HCT116 (cell line): ENCODE measurements at regions not wholly inside any gene's neighbourhood (a gene's known extent, or its start where the extent isn't known, plus 50 kb on each side); places are given as distances from the start of the nearest gene placed in this dataset.

Experiments
- ATAC-seq: fragments of 200-7000 bp; cut with Tn5 transposase; 2 replicates; pipeline ENCODE4 v1.9.1; 2020; ENCODE audit warnings: mild to moderate bottlenecking, moderate library complexity
- BruUV-seq: library from RNA; stranded (reverse); fragments of 400-500 nt; replicated peaks from 2 replicates; lab custom pipeline; 2021; lab: Mats Ljungman, UMichigan
- CTCF ChIA-PET: fragments of 300-600 bp; sonication (Branson Sonifier 250); formaldehyde crosslinking; loops from one replicate; lab custom pipeline; 2021; ENCODE audit warnings: antibody characterized with exemption; lab: Charles Lee
- POLR2A ChIA-PET: fragments of 300-600, 350-600 bp; sonication (Branson Sonifier 250); formaldehyde crosslinking; loops from one replicate; lab custom pipeline; 2021; ENCODE audit warnings: antibody characterized with exemption; lab: Charles Lee
- RAD21 ChIA-PET, 2 experiments: fragments of 300-600 bp; sonication (Branson Sonifier 250); formaldehyde crosslinking; loops; one replicate each; lab custom pipeline; 2023; ENCODE audit warnings: low total read pairs in 2 of 2; ENCODE audit not compliant: uncharacterized antibody in 2 of 2, unreplicated experiment in 2 of 2, low non-redundant PET in 1 of 2; lab: Charles Lee
- DNase-seq: peaks from one replicate; pipeline ENCODE4 v3.0.0-alpha.2; 2010; ENCODE audit warnings: low read depth, low spot score
- H2AFZ ChIP-seq: fragments of 200-600 bp; shearing (Covaris generic), sonication (generic); 2 replicates; pipeline ENCODE4 v1.6.1; 2017; ENCODE audit warnings: low read depth, mixed run types, mixed read lengths, antibody characterized with exemption, low read length; ENCODE audit not compliant: poor library complexity, severe bottlenecking
- H3K27ac ChIP-seq: 2 replicates; pipeline ENCODE4 v1.5.1; 2012; ENCODE audit warnings: low read depth, low read length
- H3K27me3 ChIP-seq: fragments of 200-600 bp; sonication (generic); 2 replicates; pipeline ENCODE4 v1.6.1; 2016; ENCODE audit warnings: mixed run types, low read length, mixed read lengths; ENCODE audit not compliant: insufficient read depth
- H3K36me3 ChIP-seq, 2 experiments: fragments of 200-500 bp in 1 of 2; fragments of 200-600 bp in 1 of 2; sonication (Bioruptor generic) in 1 of 2; sonication (generic) in 1 of 2; 2 replicates each; pipeline versions ENCODE4 v1.5.1 to v1.6.1; 2014 to 2016; ENCODE audit warnings: low read length in 2 of 2, inconsistent platforms in 1 of 2, mixed read lengths in 1 of 2, mixed run types in 1 of 2; ENCODE audit not compliant: insufficient read depth in 2 of 2, control insufficient read depth in 1 of 2
- H3K4me1 ChIP-seq, 2 experiments: fragments of 200-600 bp in 1 of 2; sonication (generic) in 1 of 2; 2 replicates each; pipeline versions ENCODE4 v1.5.1 to v1.6.1; 2012 to 2017; ENCODE audit warnings: low read length in 2 of 2, inconsistent platforms in 1 of 2, mild to moderate bottlenecking in 1 of 2, mixed read lengths in 1 of 2, mixed run types in 1 of 2, moderate library complexity in 1 of 2; ENCODE audit not compliant: insufficient read depth in 2 of 2, control insufficient read depth in 1 of 2
- H3K4me2 ChIP-seq: fragments of 200-600 bp; sonication (generic); 2 replicates; pipeline ENCODE4 v1.6.1; 2017; ENCODE audit warnings: mixed run types, low read length, mixed read lengths
- H3K4me3 ChIP-seq, 2 experiments: fragments of 200-600 bp in 1 of 2; sonication (generic) in 1 of 2; replicated peaks in 1 of 2; 2 replicates each; pipeline ENCODE4 v1.5.1; 2011 to 2016; ENCODE audit warnings: low read length in 2 of 2, control low read depth in 1 of 2, low read depth in 1 of 2, mild to moderate bottlenecking in 1 of 2, mixed read lengths in 1 of 2, mixed run types in 1 of 2
- H3K79me2 ChIP-seq: fragments of 200-600 bp; sonication (generic); 2 replicates; pipeline ENCODE4 v1.6.1; 2017; ENCODE audit warnings: mild to moderate bottlenecking, mixed run types, low read length, moderate library complexity, mixed read lengths; ENCODE audit not compliant: insufficient read depth
- H3K9ac ChIP-seq: fragments of 200-600 bp; sonication (generic); 2 replicates; pipeline ENCODE4 v1.6.1; 2016; ENCODE audit warnings: low read length, mixed read lengths
- H3K9me2 ChIP-seq: fragments of 200-600 bp; sonication (generic), shearing (Covaris generic); 2 replicates; pipeline ENCODE4 v1.6.1; 2017; ENCODE audit warnings: mixed run types, mild to moderate bottlenecking, moderate library complexity; ENCODE audit not compliant: insufficient read depth
- H3K9me3 ChIP-seq, 2 experiments: fragments of 200-500 bp in 1 of 2; fragments of 200-600 bp in 1 of 2; sonication (Bioruptor generic) in 1 of 2; sonication (generic) in 1 of 2; 2 replicates each; pipeline ENCODE4 v1.6.1; 2014 to 2017; ENCODE audit warnings: low read length in 2 of 2, mixed read lengths in 2 of 2, inconsistent platforms in 1 of 2, low read depth in 1 of 2, mild to moderate bottlenecking in 1 of 2, mixed run types in 1 of 2, moderate library complexity in 1 of 2; ENCODE audit not compliant: control insufficient read depth in 1 of 2, insufficient read depth in 1 of 2
- H4K20me1 ChIP-seq: fragments of 200-600 bp; sonication (generic), shearing (Covaris generic); 2 replicates; pipeline ENCODE4 v1.6.1; 2017; ENCODE audit warnings: mixed run types, mild to moderate bottlenecking, moderate library complexity; ENCODE audit not compliant: insufficient read depth
- EGR1 ChIP-seq: IDR thresholded peaks from 2 replicates; pipeline ENCODE4 v1.6.1; 2012; ENCODE audit warnings: low read depth
- ELF1 ChIP-seq: IDR thresholded peaks from 2 replicates; pipeline ENCODE4 v1.6.1; 2012; ENCODE audit warnings: low read depth, borderline replicate concordance
- EZH2 ChIP-seq: fragments of 200-600 bp; sonication (generic); IDR thresholded peaks from 2 replicates; pipeline ENCODE4 v1.6.1; 2017; ENCODE audit warnings: antibody characterized with exemption, mixed run types
- EZH2phosphoT487 ChIP-seq: fragments of 200-600 bp; IDR thresholded peaks from 2 replicates; pipeline ENCODE4 v1.6.1; 2018; ENCODE audit warnings: antibody characterized with exemption, borderline replicate concordance
- FOSL1 ChIP-seq: IDR thresholded peaks from 2 replicates; pipeline ENCODE4 v1.6.1; 2012; ENCODE audit warnings: low read depth
- JUND ChIP-seq: IDR thresholded peaks from 2 replicates; pipeline ENCODE4 v1.6.1; 2012
- POLR2AphosphoS5 ChIP-seq: IDR thresholded peaks from 2 replicates; pipeline ENCODE4 v1.6.1; 2011; ENCODE audit warnings: mild to moderate bottlenecking, low read depth, low read length, moderate library complexity
- SP1 ChIP-seq: IDR thresholded peaks from 2 replicates; pipeline ENCODE4 v1.6.1; 2012; ENCODE audit warnings: low read depth
- SRF ChIP-seq: IDR thresholded peaks from 2 replicates; pipeline ENCODE4 v1.6.1; 2012; ENCODE audit warnings: low read depth
- TCF7L2 ChIP-seq: IDR thresholded peaks from 2 replicates; pipeline ENCODE4 v1.7.0; 2011; ENCODE audit warnings: borderline replicate concordance, inconsistent platforms; ENCODE audit not compliant: insufficient read depth, insufficient read length; ENCODE audit errors: extremely low read depth
- YY1 ChIP-seq: IDR thresholded peaks from 2 replicates; pipeline ENCODE4 v1.6.1; 2011; ENCODE audit warnings: low read length, low read depth, moderate library complexity, mild to moderate bottlenecking; ENCODE audit not compliant: insufficient replicate concordance; ENCODE audit errors: extremely low read depth
- ZNF274 ChIP-seq: fragments of 200-500 bp; sonication (Bioruptor generic); IDR thresholded peaks from 2 replicates; pipeline ENCODE4 v1.6.1; 2014; ENCODE audit warnings: mild to moderate bottlenecking, low read depth, low read length, inconsistent platforms
- intact Hi-C: fragments of 100-400 bp; cut with micrococcal nuclease; formaldehyde crosslinking; loops from 2 replicates; pipeline ENCODE4 v1.10.0; 2022
- TF ChIP-seq, protein P1 (sequence below), 3 experiments: fragments of 200-600 bp in 1 of 3; sonication (generic) in 1 of 3; IDR thresholded peaks in 2 of 3; conservative IDR thresholded peaks in 1 of 3; 2 replicates each; pipeline ENCODE4 v1.5.1; 2012 to 2017; ENCODE audit warnings: low read depth in 2 of 3, low read length in 2 of 3, antibody characterized with exemption in 1 of 3, borderline replicate concordance in 1 of 3, control low read depth in 1 of 3, mild to moderate bottlenecking in 1 of 3, mixed read lengths in 1 of 3, mixed run types in 1 of 3, moderate library complexity in 1 of 3; ENCODE audit not compliant: insufficient read depth in 1 of 3
- TF ChIP-seq, protein P2 (sequence below): IDR thresholded peaks from 2 replicates; pipeline ENCODE4 v1.6.1; 2012

DNA sequence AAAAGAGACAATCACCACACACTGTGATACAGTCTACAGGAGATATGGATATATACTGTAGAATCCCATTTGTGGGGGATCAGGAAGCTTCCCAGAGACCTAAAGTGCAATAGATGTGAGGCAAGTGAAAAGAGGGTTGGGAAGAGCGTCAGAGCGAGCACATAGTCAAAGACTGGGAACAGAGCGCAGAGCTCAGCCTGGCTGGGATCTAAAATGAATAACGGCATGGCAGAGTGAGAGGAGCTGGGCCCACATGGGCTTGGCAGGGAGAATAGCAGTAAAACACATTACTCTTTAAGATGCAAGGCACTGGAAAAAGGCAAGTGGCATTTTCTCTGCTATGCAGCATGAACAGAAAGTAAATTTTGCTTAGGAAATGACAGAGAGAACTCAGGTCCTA is 52.4 kb upstream of the BCL11A start:
- POLR2A ChIA-PET, result no interaction called here
- Histone ChIP-seq H3K27me3 (peaks cover 5% of the 10 kb centered on the region; the same call in 1 of the 2 replicates), H4K20me1 (no peaks in the 10 kb centered on the region), H3K79me2 (no peaks in the 10 kb centered on the region), H3K36me3 (no peaks in the 10 kb centered on the region), H3K4me3 (no peak overlapping the region), H3K9me3 (no peaks in the 10 kb centered on the region), H3K4me2 (no peak overlapping the region), H3K27ac (no peak overlapping the region), H3K9ac (no peak overlapping the region), H3K9me2 (no peaks in the 10 kb centered on the region), H3K4me1 (no peaks in the 10 kb centered on the region), H2AFZ (no peak overlapping the region)
- intact Hi-C loops, result no loop called here
- no peak for DNase-seq
- TF ChIP-seq EGR1 (no peak), SRF (no peak), EZH2 (no peak), EZH2phosphoT487 (no peak), YY1 (no peak), POLR2AphosphoS5 (no peak), SP1 (no peak), TCF7L2 (no peak), FOSL1 (no peak), ZNF274 (no peak), ELF1 (no peak), JUND (no peak)
- TF ChIP-seq, protein P1, sequence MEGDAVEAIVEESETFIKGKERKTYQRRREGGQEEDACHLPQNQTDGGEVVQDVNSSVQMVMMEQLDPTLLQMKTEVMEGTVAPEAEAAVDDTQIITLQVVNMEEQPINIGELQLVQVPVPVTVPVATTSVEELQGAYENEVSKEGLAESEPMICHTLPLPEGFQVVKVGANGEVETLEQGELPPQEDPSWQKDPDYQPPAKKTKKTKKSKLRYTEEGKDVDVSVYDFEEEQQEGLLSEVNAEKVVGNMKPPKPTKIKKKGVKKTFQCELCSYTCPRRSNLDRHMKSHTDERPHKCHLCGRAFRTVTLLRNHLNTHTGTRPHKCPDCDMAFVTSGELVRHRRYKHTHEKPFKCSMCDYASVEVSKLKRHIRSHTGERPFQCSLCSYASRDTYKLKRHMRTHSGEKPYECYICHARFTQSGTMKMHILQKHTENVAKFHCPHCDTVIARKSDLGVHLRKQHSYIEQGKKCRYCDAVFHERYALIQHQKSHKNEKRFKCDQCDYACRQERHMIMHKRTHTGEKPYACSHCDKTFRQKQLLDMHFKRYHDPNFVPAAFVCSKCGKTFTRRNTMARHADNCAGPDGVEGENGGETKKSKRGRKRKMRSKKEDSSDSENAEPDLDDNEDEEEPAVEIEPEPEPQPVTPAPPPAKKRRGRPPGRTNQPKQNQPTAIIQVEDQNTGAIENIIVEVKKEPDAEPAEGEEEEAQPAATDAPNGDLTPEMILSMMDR (IDR thresholded peaks at IDR 0.05 in 2 of 3, conservative IDR thresholded peaks at IDR 0.05 in 1 of 3; ENCODE audit: borderline replicate concordance in 1 of 3, insufficient read depth in 1 of 3, low read depth in 2 of 3, low read length in 2 of 3), result no peak
- TF ChIP-seq, protein P2, sequence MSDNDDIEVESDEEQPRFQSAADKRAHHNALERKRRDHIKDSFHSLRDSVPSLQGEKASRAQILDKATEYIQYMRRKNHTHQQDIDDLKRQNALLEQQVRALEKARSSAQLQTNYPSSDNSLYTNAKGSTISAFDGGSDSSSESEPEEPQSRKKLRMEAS, result no peak
- CTCF ChIA-PET, result no interaction called here
- BruUV-seq, result no TSS peak
- RAD21 ChIA-PET, result no interaction called here
- no peak for ATAC-seq
